ENCODE measurements at regions not wholly inside any gene's neighbourhood (a gene's known extent, or its start where the extent isn't known, plus 50 kb on each side); places are given as distances from the start of the nearest gene placed in this dataset.

DNA sequence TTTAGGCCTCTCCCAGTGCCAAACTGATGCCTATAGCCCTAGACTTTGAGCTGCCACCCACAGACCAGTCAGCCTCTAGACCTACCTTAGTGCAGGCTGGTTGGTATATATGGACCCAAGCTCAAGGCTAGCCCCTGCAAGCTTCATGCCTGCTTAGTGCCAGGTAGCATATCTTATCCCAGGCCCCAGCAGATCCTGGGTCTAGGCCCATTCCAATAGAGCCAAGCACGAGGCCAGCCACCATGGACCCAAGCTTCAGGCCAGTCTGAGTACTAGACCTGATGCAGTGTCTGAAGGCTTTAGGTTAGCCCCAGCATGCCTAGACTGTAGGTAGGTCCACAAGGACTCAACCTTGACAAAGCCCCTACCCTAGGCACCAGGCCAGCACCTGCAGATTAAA lies 1081.7 kb downstream of the JRKL start:
- in situ Hi-C loops (cut with HindIII; ENCODE audit: low pct_ligation_motif_present, low sequenced_read_pairs): no loop called here
- TF ChIP-seq, protein P1, sequence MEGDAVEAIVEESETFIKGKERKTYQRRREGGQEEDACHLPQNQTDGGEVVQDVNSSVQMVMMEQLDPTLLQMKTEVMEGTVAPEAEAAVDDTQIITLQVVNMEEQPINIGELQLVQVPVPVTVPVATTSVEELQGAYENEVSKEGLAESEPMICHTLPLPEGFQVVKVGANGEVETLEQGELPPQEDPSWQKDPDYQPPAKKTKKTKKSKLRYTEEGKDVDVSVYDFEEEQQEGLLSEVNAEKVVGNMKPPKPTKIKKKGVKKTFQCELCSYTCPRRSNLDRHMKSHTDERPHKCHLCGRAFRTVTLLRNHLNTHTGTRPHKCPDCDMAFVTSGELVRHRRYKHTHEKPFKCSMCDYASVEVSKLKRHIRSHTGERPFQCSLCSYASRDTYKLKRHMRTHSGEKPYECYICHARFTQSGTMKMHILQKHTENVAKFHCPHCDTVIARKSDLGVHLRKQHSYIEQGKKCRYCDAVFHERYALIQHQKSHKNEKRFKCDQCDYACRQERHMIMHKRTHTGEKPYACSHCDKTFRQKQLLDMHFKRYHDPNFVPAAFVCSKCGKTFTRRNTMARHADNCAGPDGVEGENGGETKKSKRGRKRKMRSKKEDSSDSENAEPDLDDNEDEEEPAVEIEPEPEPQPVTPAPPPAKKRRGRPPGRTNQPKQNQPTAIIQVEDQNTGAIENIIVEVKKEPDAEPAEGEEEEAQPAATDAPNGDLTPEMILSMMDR (IDR thresholded peaks at IDR 0.05; ENCODE audit: low read depth, low read length, missing control alignments): no peak

DNA sequence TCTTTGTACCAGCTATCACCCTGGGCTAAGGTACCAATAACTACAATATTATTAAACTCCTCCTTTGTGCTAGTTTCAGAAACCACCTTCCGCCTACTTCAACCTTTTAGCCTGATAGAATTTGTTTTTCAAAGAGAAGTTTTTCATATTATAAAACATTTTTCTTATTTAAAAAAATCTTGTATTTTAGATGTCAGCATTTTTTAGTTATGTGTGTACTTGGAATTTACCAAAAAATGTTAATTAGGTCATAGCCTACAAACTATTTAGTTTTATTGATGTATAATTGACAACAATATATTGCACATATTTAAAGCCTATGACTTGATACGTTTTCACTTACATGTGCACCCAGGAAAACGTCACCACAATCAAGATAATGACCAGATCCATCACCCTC lies 1097.6 kb downstream of the JRKL start:
- in situ Hi-C loops (cut with HindIII; ENCODE audit: low pct_ligation_motif_present, low sequenced_read_pairs): no loop called here
- TF ChIP-seq, protein P1 (IDR thresholded peaks at IDR 0.05; ENCODE audit: low read depth, low read length, missing control alignments): no peak
- Histone ChIP-seq H3K27ac (no peak overlapping the region), H3K27me3 (replicated peaks) (no peaks in the 10 kb centered on the region), H3K36me3 (replicated peaks) (no peaks in the 10 kb centered on the region), H3K4me3 (ENCODE audit: low read depth, low read length) (no peak overlapping the region)
- DNase-seq: no peak

More for the DNA sequence above, 1081.7 kb downstream of the JRKL start:
- Histone ChIP-seq H3K27me3 (replicated peaks) (no peaks in the 10 kb centered on the region), H3K4me3 (ENCODE audit: low read depth, low read length) (no peak overlapping the region), H3K36me3 (replicated peaks) (no peaks in the 10 kb centered on the region), H3K27ac (no peak overlapping the region)
- no peak for DNase-seq

- no peaks in the 10 kb centered on the region for H3K36me3 ChIP-seq (replicated peaks)
- H3K27me3 ChIP-seq (replicated peaks): no peaks in the 10 kb centered on the region
- in situ Hi-C loops (cut with HindIII; ENCODE audit: low pct_ligation_motif_present, low sequenced_read_pairs): no loop called here
- H3K27ac ChIP-seq: no peak overlapping the region
- TF ChIP-seq, protein P1 (IDR thresholded peaks at IDR 0.05; ENCODE audit: low read depth, low read length, missing control alignments): no peak
- H3K4me3 ChIP-seq (ENCODE audit: low read depth, low read length): no peak overlapping the region
- DNase-seq: no peak
These were observed 1109.1 kb downstream of the JRKL start for GRCh38 chr11:97498891-97499290.

DNA sequence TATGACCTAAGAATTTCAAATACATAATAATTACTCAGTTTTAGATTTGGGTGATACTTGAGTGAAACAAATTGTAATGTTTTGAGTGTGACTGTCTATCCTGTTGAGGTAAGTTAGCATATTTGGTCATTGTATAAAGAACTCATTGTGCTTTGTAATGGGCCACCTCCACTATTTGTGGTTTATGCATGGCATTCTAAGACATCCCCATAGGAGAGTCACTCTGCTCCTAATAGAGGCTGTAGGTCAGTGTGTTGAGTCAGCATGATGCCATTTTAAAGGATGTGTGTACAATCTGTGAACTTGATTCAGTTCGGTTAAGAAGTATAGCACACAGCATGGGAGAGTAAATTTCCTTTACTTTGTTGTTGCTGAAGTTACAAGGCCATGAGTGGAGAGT lies 1112.4 kb downstream of the JRKL start:
- no peaks in the 10 kb centered on the region for H3K27me3 ChIP-seq (replicated peaks)
- no peak overlapping the region for H3K27ac ChIP-seq
- H3K36me3 ChIP-seq (replicated peaks): no peaks in the 10 kb centered on the region
- TF ChIP-seq, protein P1 (IDR thresholded peaks at IDR 0.05; ENCODE audit: low read depth, low read length, missing control alignments): no peak
- in situ Hi-C loops (cut with HindIII; ENCODE audit: low pct_ligation_motif_present, low sequenced_read_pairs): no loop called here
- no peak overlapping the region for H3K4me3 ChIP-seq (ENCODE audit: low read depth, low read length)
- peak; percentile 45 for DNase-seq

DNA sequence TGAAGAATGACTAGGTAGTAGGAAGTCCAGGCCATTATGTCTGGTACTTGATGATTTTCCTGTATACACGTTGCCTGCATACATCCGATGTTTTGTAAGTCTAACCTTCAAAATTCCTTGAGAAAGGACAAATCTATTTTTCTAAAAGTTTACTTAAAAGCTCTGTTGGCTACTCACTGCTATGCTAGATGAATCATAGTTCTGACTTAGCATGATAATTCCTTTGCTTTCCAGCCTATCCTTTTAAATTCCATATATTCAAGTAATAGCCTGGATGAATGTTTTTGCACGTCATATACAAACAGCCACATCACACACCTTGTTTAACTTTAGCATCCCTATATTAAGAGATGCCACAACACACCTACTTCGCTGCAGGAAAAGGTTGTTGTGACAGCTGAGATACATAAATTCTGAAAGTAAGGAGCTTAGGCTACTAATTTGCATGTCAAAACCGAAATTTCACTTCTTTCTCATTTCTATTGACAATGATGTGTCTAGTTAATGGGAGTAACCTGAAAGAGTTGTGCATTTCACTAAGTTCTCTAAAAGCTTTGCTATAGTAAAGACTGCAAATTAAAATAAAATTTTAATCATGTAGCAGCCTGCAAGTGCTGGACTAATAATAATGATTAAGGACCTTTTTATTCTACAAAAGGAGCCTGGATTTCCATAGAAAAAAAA lies 1116.4 kb downstream of the JRKL start:
- no peak for DNase-seq
- Histone ChIP-seq H3K36me3 (replicated peaks) (no peaks in the 10 kb centered on the region), H3K27me3 (replicated peaks) (no peaks in the 10 kb centered on the region), H3K4me3 (ENCODE audit: low read depth, low read length) (no peak overlapping the region), H3K27ac (no peak overlapping the region)
- TF ChIP-seq, protein P1 (IDR thresholded peaks at IDR 0.05; ENCODE audit: low read depth, low read length, missing control alignments): no peak
- in situ Hi-C loops (cut with HindIII; ENCODE audit: low pct_ligation_motif_present, low sequenced_read_pairs): no loop called here

DNA sequence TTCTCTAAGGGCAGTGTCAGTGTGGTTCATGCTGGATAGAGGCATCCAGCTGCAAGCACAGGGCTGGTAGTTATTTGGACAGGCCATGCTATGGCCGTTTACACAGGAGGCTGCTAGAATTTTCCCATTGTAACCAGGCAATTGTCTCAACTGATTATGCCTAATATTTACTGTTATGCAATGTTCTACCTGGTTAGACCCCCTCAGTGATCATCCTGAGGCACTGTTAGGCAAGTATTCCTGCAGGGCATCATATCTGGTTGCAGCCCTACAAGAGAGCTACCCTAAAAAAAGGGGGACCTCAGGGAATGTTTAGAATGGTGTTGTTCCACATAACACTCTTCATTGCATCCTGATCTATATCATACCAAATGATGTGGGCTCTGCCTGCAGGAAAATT lies 1124.6 kb downstream of the JRKL start:
- Histone ChIP-seq H3K27me3 (replicated peaks) (no peaks in the 10 kb centered on the region), H3K4me3 (ENCODE audit: low read depth, low read length) (no peak overlapping the region), H3K36me3 (replicated peaks) (no peaks in the 10 kb centered on the region), H3K27ac (no peak overlapping the region)
- DNase-seq: no peak
- in situ Hi-C loops (cut with HindIII; ENCODE audit: low pct_ligation_motif_present, low sequenced_read_pairs): no loop called here
- TF ChIP-seq, protein P1 (IDR thresholded peaks at IDR 0.05; ENCODE audit: low read depth, low read length, missing control alignments): no peak

All from brain microvascular endothelial cell (primary cell).